ENCODE measurements at regions not wholly inside any gene's neighbourhood (a gene's known extent, or its start where the extent isn't known, plus 50 kb on each side); places are given as distances from the start of the nearest gene placed in this dataset.

GRCh38 chr14:46248001-46248630, 403.5 kb downstream of the RPL10L start:
- no peak overlapping the region for H3K4me3 ChIP-seq
- no peak for DNase-seq
- intact Hi-C loops (cut with DNase I), result no loop called here
- H3K4me1 ChIP-seq, result no peaks in the 10 kb centered on the region
- H3K36me3 ChIP-seq, result no peaks in the 10 kb centered on the region
- no peak for ATAC-seq
- H3K27ac ChIP-seq, result no peak overlapping the region
- no peaks in the 10 kb centered on the region for H3K27me3 ChIP-seq (ENCODE audit: low read depth)
- TF ChIP-seq CTCF (IDR thresholded peaks at IDR 0.05), result no peak
- H3K9me3 ChIP-seq, result no peaks in the 10 kb centered on the region

GRCh38 chr14:46245276-46245675, 406.3 kb downstream of the RPL10L start:
- intact Hi-C loops (cut with DNase I), result no loop called here
- no peak for TF ChIP-seq CTCF (IDR thresholded peaks at IDR 0.05)
- no peaks in the 10 kb centered on the region for H3K36me3 ChIP-seq
- H3K27ac ChIP-seq, result no peak overlapping the region
- no peak for ATAC-seq
- no peaks in the 10 kb centered on the region for H3K9me3 ChIP-seq
- DNase-seq, result no peak
- H3K4me1 ChIP-seq, result no peaks in the 10 kb centered on the region
- no peaks in the 10 kb centered on the region for H3K27me3 ChIP-seq (ENCODE audit: low read depth)
- H3K4me3 ChIP-seq, result no peak overlapping the region

- no peaks in the 10 kb centered on the region for H3K36me3 ChIP-seq
- no peak for TF ChIP-seq CTCF (IDR thresholded peaks at IDR 0.05)
- no peaks in the 10 kb centered on the region for H3K4me1 ChIP-seq
- DNase-seq, result no peak
- H3K4me3 ChIP-seq, result no peak overlapping the region
- H3K27ac ChIP-seq, result no peak overlapping the region
- H3K9me3 ChIP-seq, result no peaks in the 10 kb centered on the region
- no peaks in the 10 kb centered on the region for H3K27me3 ChIP-seq (ENCODE audit: low read depth)
- intact Hi-C loops (cut with DNase I), result no loop called here
- ATAC-seq, result no peak
Measured at GRCh38 chr14:46233786-46234185, 417.8 kb downstream of the RPL10L start.

GRCh38 chr14:46230540-46230939, 421.0 kb downstream of the RPL10L start:
- DNase-seq, result no peak
- H3K4me1 ChIP-seq, result no peaks in the 10 kb centered on the region
- no peaks in the 10 kb centered on the region for H3K27me3 ChIP-seq (ENCODE audit: low read depth)
- H3K36me3 ChIP-seq, result no peaks in the 10 kb centered on the region
- H3K4me3 ChIP-seq, result no peak overlapping the region
- ATAC-seq, result no peak
- H3K27ac ChIP-seq, result no peak overlapping the region
- intact Hi-C loops (cut with DNase I), result no loop called here
- no peaks in the 10 kb centered on the region for H3K9me3 ChIP-seq
- TF ChIP-seq CTCF (IDR thresholded peaks at IDR 0.05), result no peak

GRCh38 chr14:46215801-46216200, 435.8 kb downstream of the RPL10L start:
- Histone ChIP-seq H3K36me3 (no peaks in the 10 kb centered on the region), H3K9me3 (no peaks in the 10 kb centered on the region), H3K4me1 (no peaks in the 10 kb centered on the region), H3K4me3 (no peak overlapping the region), H3K27ac (no peak overlapping the region), H3K27me3 (ENCODE audit: low read depth) (no peaks in the 10 kb centered on the region)
- DNase-seq (no peak), ATAC-seq (no peak)
- no peak for TF ChIP-seq CTCF (IDR thresholded peaks at IDR 0.05)
- intact Hi-C loops (cut with DNase I), result no loop called here

Data from lower lobe of right lung (tissue), 2 donors.